ENCODE measurements at regions not wholly inside any gene's neighbourhood (a gene's known extent, or its start where the extent isn't known, plus 50 kb on each side); places are given as distances from the start of the nearest gene placed in this dataset.
"Not testable (repeated sequence)": the region's sequence is repeated elsewhere in the genome, so short reads cannot be mapped to it uniquely, and the experiment has no call there.

- H3K36me3 ChIP-seq (ENCODE audit: insufficient read depth, low read length); H3K9me3 ChIP-seq (ENCODE audit: control insufficient read depth in 1 of 2, insufficient read depth in 1 of 2, low read length in 2 of 2); intact Hi-C loops (cut with DNase I, micrococcal nuclease): not testable (repeated sequence)
Measured at GRCh38 chrX:3828378-3829040, 115.1 kb upstream of the PRKX start.

GRCh38 chrX:3824008-3824407 lies 110.6 kb upstream of the PRKX start:
- H3K4me3 Mint-ChIP-seq; H3K27ac Mint-ChIP-seq; H3K27ac ChIP-seq (ENCODE audit: low read depth in 1 of 2, low read length in 2 of 2); H3K9me3 Mint-ChIP-seq; H3K9me3 ChIP-seq (ENCODE audit: control insufficient read depth in 1 of 2, insufficient read depth in 1 of 2, low read length in 2 of 2); H3K36me3 ChIP-seq (ENCODE audit: insufficient read depth, low read length); H3K27me3 ChIP-seq (ENCODE audit: control insufficient read depth in 1 of 2, insufficient read depth in 2 of 2, low read length in 2 of 2); CTCF ChIA-PET; H3K4me1 Mint-ChIP-seq (ENCODE audit: low read depth); H3K27me3 Mint-ChIP-seq; POLR2A ChIA-PET; intact Hi-C loops (cut with DNase I, micrococcal nuclease); H3K4me1 ChIP-seq (ENCODE audit: insufficient read depth, low read length); H3K4me3 ChIP-seq (ENCODE audit: low read length); ATAC-seq (ENCODE audit: poor library complexity); DNase-seq: not testable (repeated sequence)
- H3K36me3 Mint-ChIP-seq (ENCODE audit: low read depth) = peaks cover 16% of the 10 kb centered on the region

More at GRCh38 chrX:3828378-3829040, 115.1 kb upstream of the PRKX start:
- H3K27ac Mint-ChIP-seq; H3K27me3 Mint-ChIP-seq; H3K4me3 Mint-ChIP-seq; POLR2A ChIA-PET; H3K4me3 ChIP-seq (ENCODE audit: low read length); H3K36me3 Mint-ChIP-seq (ENCODE audit: low read depth); H3K4me1 Mint-ChIP-seq (ENCODE audit: low read depth); H3K27me3 ChIP-seq (ENCODE audit: control insufficient read depth in 1 of 2, insufficient read depth in 2 of 2, low read length in 2 of 2); H3K9me3 Mint-ChIP-seq; CTCF ChIA-PET; H3K4me1 ChIP-seq (ENCODE audit: insufficient read depth, low read length); DNase-seq; ATAC-seq (ENCODE audit: poor library complexity); H3K27ac ChIP-seq (ENCODE audit: low read depth in 1 of 2, low read length in 2 of 2): not testable (repeated sequence)

DNA sequence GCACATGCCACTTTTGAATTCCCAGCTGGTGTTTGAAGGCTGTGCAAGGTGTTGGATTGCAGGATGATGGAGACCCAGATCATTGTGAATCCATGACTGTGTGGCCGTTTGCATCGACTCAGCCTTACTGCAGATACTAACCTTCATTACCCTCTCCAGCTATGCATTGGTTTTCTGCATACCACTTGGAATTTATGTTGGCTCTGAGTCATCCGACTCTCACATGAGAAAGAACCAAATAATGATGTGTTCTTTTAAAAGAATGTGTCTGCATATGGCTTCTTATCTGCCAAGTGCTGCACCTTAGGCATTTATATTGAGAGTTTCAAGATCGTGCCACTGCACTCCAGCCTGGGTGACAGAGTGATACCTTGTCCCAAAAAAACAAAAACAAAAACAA lies 106.7 kb upstream of the PRKX start:
- no peak overlapping the region for H3K4me3 Mint-ChIP-seq
- Histone ChIP-seq H3K4me1 (ENCODE audit: insufficient read depth, low read length) (peaks cover 6% of the 10 kb centered on the region), H3K9me3 (ENCODE audit: control insufficient read depth in 1 of 2, insufficient read depth in 1 of 2, low read length in 2 of 2) (no peaks in the 10 kb centered on the region), H3K4me3 (ENCODE audit: low read length) (no peak overlapping the region), H3K36me3 (ENCODE audit: insufficient read depth, low read length) (no peaks in the 10 kb centered on the region), H3K27me3 (ENCODE audit: control insufficient read depth in 1 of 2, insufficient read depth in 2 of 2, low read length in 2 of 2) (no peaks in the 10 kb centered on the region), H3K27ac (ENCODE audit: low read depth in 1 of 2, low read length in 2 of 2) (no peak overlapping the region)
- no peaks in the 10 kb centered on the region for H3K27me3 Mint-ChIP-seq
- no peak overlapping the region for H3K27ac Mint-ChIP-seq
- ChIA-PET CTCF (no interaction called here), POLR2A (no interaction called here)
- H3K9me3 Mint-ChIP-seq = no peaks in the 10 kb centered on the region
- H3K36me3 Mint-ChIP-seq (ENCODE audit: low read depth) = peaks cover 17% of the 10 kb centered on the region
- intact Hi-C loops (cut with DNase I, micrococcal nuclease) = no loop called here
- ATAC-seq (ENCODE audit: poor library complexity) (no peak), DNase-seq (no peak)
- no peak for TF ChIP-seq CTCF (IDR thresholded peaks at IDR 0.05)
- no peaks in the 10 kb centered on the region for H3K4me1 Mint-ChIP-seq (ENCODE audit: low read depth)

DNA sequence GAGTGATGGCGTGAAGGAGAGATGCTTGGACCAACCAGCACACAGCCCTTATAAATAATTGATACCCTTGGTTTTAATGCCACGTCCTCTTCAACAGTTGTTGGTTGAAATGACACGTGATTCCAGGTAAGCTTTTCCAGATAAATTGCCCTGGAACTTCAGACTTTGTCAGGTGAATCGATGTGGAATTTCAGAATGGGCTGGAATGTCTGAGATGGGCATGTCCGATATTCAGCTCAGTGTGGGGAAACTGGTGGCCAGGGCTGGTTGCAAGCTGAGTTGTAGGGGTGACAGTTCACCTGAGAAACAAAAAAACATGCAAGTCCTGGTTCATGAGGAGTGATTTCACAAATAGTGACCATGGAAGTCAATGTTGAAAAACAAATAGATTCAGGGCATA lies 104.0 kb upstream of the PRKX start:
- H3K27me3 ChIP-seq (ENCODE audit: control insufficient read depth in 1 of 2, insufficient read depth in 2 of 2, low read length in 2 of 2); H3K4me3 ChIP-seq (ENCODE audit: low read length); POLR2A ChIA-PET; H3K27ac Mint-ChIP-seq; CTCF ChIA-PET; H3K4me1 Mint-ChIP-seq (ENCODE audit: low read depth); H3K36me3 ChIP-seq (ENCODE audit: insufficient read depth, low read length); H3K9me3 ChIP-seq (ENCODE audit: control insufficient read depth in 1 of 2, insufficient read depth in 1 of 2, low read length in 2 of 2); H3K27ac ChIP-seq (ENCODE audit: low read depth in 1 of 2, low read length in 2 of 2); H3K9me3 Mint-ChIP-seq; H3K4me3 Mint-ChIP-seq; intact Hi-C loops (cut with DNase I, micrococcal nuclease); DNase-seq; H3K27me3 Mint-ChIP-seq; ATAC-seq (ENCODE audit: poor library complexity): not testable (repeated sequence)
- peaks cover 14% of the 10 kb centered on the region for H3K36me3 Mint-ChIP-seq (ENCODE audit: low read depth)
- H3K4me1 ChIP-seq (ENCODE audit: insufficient read depth, low read length) = peaks cover 14% of the 10 kb centered on the region

All from CD4-positive, alpha-beta T cell (primary cell).